Endodermal cell (in vitro differentiated cells): ENCODE measurements at regions not wholly inside any gene's neighbourhood (a gene's known extent, or its start where the extent isn't known, plus 50 kb on each side); places are given as distances from the start of the nearest gene placed in this dataset.

Experiments
- DNase-seq: peaks from one replicate; pipeline ENCODE4 v3.0.0-alpha.2; 2017
- H3K27ac ChIP-seq: 2 replicates; pipeline ENCODE4 v1.5.1; 2013; ENCODE audit warnings: mild to moderate bottlenecking, low read depth, low read length, moderate library complexity
- H3K27me3 ChIP-seq: 2 replicates; pipeline ENCODE4 v1.6.1; 2013; ENCODE audit warnings: mild to moderate bottlenecking, low read length, moderate library complexity; ENCODE audit not compliant: insufficient read depth, control insufficient read depth, poor library complexity, severe bottlenecking
- H3K36me3 ChIP-seq: 2 replicates; pipeline ENCODE4 v1.7.0; 2013; ENCODE audit warnings: mild to moderate bottlenecking, low read length, moderate library complexity; ENCODE audit not compliant: control insufficient read depth, insufficient read depth
- H3K4me1 ChIP-seq: one replicate; pipeline ENCODE4 v1.7.0; 2013; ENCODE audit warnings: low read length; ENCODE audit not compliant: control insufficient read depth, insufficient read depth
- H3K4me3 ChIP-seq: 2 replicates; pipeline ENCODE4 v1.5.1; 2013; ENCODE audit warnings: mild to moderate bottlenecking, low read length, moderate library complexity
- H3K9ac ChIP-seq: 2 replicates; pipeline ENCODE4 v1.6.1; 2013; ENCODE audit warnings: mild to moderate bottlenecking, low read length, moderate library complexity; ENCODE audit not compliant: poor library complexity, severe bottlenecking; ENCODE audit errors: extremely low read depth
- H3K9me3 ChIP-seq: 2 replicates; pipeline ENCODE4 v1.6.1; 2013; ENCODE audit warnings: mild to moderate bottlenecking, low read length, moderate library complexity; ENCODE audit not compliant: control insufficient read depth
- H3K27ac Mint-ChIP-seq: 2 replicates; pipeline ENCODE4 v1.8.0; 2020; ENCODE audit warnings: mixed read lengths
- H3K27me3 Mint-ChIP-seq: 2 replicates; pipeline ENCODE4 v1.8.0; 2021; ENCODE audit warnings: mild to moderate bottlenecking, mixed read lengths; ENCODE audit not compliant: insufficient read depth
- H3K36me3 Mint-ChIP-seq: 2 replicates; pipeline ENCODE4 v1.8.0; 2020; ENCODE audit warnings: low read depth, mixed read lengths
- H3K4me1 Mint-ChIP-seq: 2 replicates; pipeline ENCODE4 v1.8.0; 2020; ENCODE audit warnings: mixed read lengths
- H3K4me3 Mint-ChIP-seq: 2 replicates; pipeline ENCODE4 v1.8.0; 2020; ENCODE audit warnings: mild to moderate bottlenecking, moderate library complexity, mixed read lengths
- H3K9me3 Mint-ChIP-seq: 2 replicates; pipeline ENCODE4 v1.8.0; 2020; ENCODE audit warnings: mild to moderate bottlenecking, mixed read lengths
- CTCF ChIP-seq: fragments of 200-600 bp; sonication (generic); conservative IDR thresholded peaks from 2 replicates; pipeline ENCODE4 v1.5.0; 2021; ENCODE audit warnings: antibody characterized with exemption, mild to moderate bottlenecking
- WGBS, 2 experiments: methylation state at CpG; one replicate each; pipeline versions ENCODE4 v1.1.5 to v1.1.7; 2013; ENCODE audit warnings: missing lambda C conversion rate in 2 of 2, mixed read lengths in 1 of 2; ENCODE audit not compliant: insufficient coverage in 1 of 2, insufficient read length in 1 of 2; 5-methylcytosine and 5-hydroxymethylcytosine counted together

GRCh38 chr5:118761814-118762213 is 226.5 kb downstream of the DTWD2 start:
- Histone ChIP-seq H3K9ac (no peak overlapping the region), H3K4me1 (no peaks in the 10 kb centered on the region), H3K27me3 (no peaks in the 10 kb centered on the region), H3K4me3 (no peak overlapping the region), H3K36me3 (no peaks in the 10 kb centered on the region), H3K27ac (no peak overlapping the region), H3K9me3 (peaks cover 3% of the 10 kb centered on the region)
- Mint-ChIP-seq H3K27ac (no peak overlapping the region), H3K4me3 (no peak overlapping the region), H3K9me3 (peaks cover 6% of the 10 kb centered on the region), H3K4me1 (no peaks in the 10 kb centered on the region), H3K27me3 (no peaks in the 10 kb centered on the region), H3K36me3 (no peaks in the 10 kb centered on the region)
- DNase-seq: no peak
- TF ChIP-seq CTCF: no peak
- WGBS, 2 experiments: 92 to 94% methylated on average over 3 to 4 of the region's 4 CpGs

- H3K27me3 ChIP-seq: no peaks in the 10 kb centered on the region
- Mint-ChIP-seq H3K9me3 (peaks cover 2% of the 10 kb centered on the region), H3K27me3 (no peaks in the 10 kb centered on the region), H3K4me1 (peaks cover 7% of the 10 kb centered on the region), H3K4me3 (no peak overlapping the region), H3K36me3 (peaks cover 7% of the 10 kb centered on the region), H3K27ac (no peak overlapping the region)
- H3K4me1 ChIP-seq: peaks cover 9% of the 10 kb centered on the region
- H3K27ac ChIP-seq: no peak overlapping the region
- no peak overlapping the region for H3K9ac ChIP-seq
- WGBS, 2 experiments: 86 to 97% methylated on average over 1 to 5 of the region's 5 CpGs
- H3K4me3 ChIP-seq: no peak overlapping the region
- TF ChIP-seq CTCF: no peak
- DNase-seq: no peak
- H3K36me3 ChIP-seq: no peaks in the 10 kb centered on the region
- H3K9me3 ChIP-seq: peaks cover 18% of the 10 kb centered on the region
Measured at GRCh38 chr5:118752969-118753368, 235.4 kb downstream of the DTWD2 start.

- no peaks in the 10 kb centered on the region for H3K27me3 ChIP-seq
- 91 to 93% methylated on average over 4 of the region's 4 CpGs for WGBS, 2 experiments
- H3K4me1 ChIP-seq: no peaks in the 10 kb centered on the region
- peaks cover 7% of the 10 kb centered on the region for H3K9me3 ChIP-seq
- Mint-ChIP-seq H3K9me3 (peaks cover 22% of the 10 kb centered on the region), H3K4me1 (no peaks in the 10 kb centered on the region), H3K27me3 (no peaks in the 10 kb centered on the region), H3K27ac (no peak overlapping the region), H3K4me3 (no peak overlapping the region), H3K36me3 (peaks cover 25% of the 10 kb centered on the region)
- no peak overlapping the region for H3K4me3 ChIP-seq
- no peaks in the 10 kb centered on the region for H3K36me3 ChIP-seq
- H3K9ac ChIP-seq: no peak overlapping the region
- TF ChIP-seq CTCF: no peak
- DNase-seq: no peak
- H3K27ac ChIP-seq: no peak overlapping the region
Measured at GRCh38 chr5:118736396-118736795, 252.0 kb downstream of the DTWD2 start.
